Astrocyte of the cerebellum (primary cell): ENCODE measurements at regions not wholly inside any gene's neighbourhood (a gene's known extent, or its start where the extent isn't known, plus 50 kb on each side); places are given as distances from the start of the nearest gene placed in this dataset.

Experiments used
- DNase-seq: peaks from one replicate; pipeline ENCODE4 v3.0.0-alpha.2; 2011; ENCODE audit warnings: low read depth
- H3K4me3 ChIP-seq: 2 replicates; pipeline ENCODE4 v1.5.1; 2011; ENCODE audit warnings: mild to moderate bottlenecking, low read depth, low read length, moderate library complexity
- in situ Hi-C: cut with HindIII; loops from 2 replicates; pipeline ENCODE4 v1.10.0; 2017; ENCODE audit warnings: low sequenced_read_pairs
- TF ChIP-seq, protein P1 (sequence below): IDR thresholded peaks from 2 replicates; pipeline ENCODE4 v1.5.1; 2012; ENCODE audit warnings: low read length, low read depth, moderate library complexity, mild to moderate bottlenecking; ENCODE audit errors: missing control alignments

DNA sequence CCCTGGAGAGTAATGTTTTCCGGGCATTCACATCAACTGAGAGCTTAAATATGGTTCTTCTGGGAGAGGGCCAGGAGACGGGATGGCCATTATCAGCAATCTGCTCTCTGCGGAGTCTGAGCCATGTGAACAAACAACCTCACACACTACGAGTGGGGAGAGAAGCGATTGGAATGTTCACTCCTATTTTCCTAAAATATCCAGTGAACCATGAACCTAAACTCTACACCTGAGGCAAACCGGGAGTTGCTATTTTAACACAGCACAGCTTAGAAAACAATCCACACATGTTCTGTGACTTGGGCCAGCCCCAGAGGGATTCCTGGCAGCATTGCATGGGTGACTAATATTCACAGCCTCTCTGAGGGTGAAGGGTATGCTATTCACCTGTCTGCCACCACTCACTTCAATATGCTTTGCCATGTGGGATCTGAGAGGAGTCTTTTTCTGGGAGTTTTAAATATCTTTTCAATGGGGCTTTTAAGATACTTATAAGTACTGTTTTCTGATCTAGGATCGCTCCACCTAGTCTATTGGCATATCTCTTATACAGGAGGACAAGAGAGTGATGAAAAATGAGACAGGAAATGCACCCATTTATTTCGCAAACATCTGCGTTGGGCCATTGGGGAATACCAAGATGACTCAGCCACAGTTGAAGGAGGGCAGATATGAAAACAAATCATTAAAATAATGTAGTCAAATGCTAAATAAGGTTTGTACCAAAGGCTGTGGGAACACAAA, 72.6 kb upstream of the SERP2 start:
- no peak overlapping the region for H3K4me3 ChIP-seq
- no peak for DNase-seq
- in situ Hi-C loops: no loop called here
- TF ChIP-seq, protein P1, sequence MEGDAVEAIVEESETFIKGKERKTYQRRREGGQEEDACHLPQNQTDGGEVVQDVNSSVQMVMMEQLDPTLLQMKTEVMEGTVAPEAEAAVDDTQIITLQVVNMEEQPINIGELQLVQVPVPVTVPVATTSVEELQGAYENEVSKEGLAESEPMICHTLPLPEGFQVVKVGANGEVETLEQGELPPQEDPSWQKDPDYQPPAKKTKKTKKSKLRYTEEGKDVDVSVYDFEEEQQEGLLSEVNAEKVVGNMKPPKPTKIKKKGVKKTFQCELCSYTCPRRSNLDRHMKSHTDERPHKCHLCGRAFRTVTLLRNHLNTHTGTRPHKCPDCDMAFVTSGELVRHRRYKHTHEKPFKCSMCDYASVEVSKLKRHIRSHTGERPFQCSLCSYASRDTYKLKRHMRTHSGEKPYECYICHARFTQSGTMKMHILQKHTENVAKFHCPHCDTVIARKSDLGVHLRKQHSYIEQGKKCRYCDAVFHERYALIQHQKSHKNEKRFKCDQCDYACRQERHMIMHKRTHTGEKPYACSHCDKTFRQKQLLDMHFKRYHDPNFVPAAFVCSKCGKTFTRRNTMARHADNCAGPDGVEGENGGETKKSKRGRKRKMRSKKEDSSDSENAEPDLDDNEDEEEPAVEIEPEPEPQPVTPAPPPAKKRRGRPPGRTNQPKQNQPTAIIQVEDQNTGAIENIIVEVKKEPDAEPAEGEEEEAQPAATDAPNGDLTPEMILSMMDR: no peak

DNA sequence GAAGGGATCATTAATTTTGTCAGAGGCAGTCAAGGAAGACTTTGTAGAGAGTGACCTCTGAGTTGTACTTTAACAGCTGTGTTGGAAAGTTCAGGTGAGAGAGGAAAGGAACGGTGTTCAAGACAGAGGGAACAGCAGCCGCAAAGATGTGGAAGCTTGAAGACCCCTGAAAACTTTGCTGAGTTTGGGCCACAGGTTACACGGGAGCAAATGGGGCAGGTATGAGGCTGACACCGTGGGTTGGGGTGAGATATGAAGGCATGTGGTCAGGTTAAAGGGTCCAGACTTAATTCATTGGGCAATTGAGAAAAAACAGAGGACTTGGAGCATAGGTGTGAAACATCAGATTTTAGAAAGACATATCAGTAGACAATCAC, 72.0 kb upstream of the SERP2 start:
- no peak overlapping the region for H3K4me3 ChIP-seq
- in situ Hi-C loops: no loop called here
- TF ChIP-seq, protein P1: no peak
- no peak for DNase-seq

DNA sequence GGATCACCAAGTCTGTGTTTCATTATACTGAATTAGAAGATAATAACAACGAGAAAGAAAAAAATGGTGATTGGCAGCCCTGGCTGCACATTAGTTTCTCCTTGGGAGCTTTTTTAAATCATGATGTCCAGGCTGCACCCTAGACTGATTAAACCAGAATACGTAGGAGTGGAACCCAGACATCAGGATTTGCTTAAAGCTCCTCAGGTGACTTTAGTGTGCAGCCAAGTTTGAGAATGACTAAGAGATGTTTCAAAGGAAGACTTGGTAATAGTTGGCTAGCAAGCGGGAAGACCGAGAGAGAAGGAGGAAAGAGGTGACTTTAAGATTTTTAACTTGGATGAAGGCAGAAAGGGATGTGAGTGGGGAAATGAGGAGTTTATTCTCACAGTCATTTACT, 71.4 kb upstream of the SERP2 start:
- TF ChIP-seq, protein P1: no peak
- no peak overlapping the region for H3K4me3 ChIP-seq
- DNase-seq: no peak
- in situ Hi-C loops: no loop called here

DNA sequence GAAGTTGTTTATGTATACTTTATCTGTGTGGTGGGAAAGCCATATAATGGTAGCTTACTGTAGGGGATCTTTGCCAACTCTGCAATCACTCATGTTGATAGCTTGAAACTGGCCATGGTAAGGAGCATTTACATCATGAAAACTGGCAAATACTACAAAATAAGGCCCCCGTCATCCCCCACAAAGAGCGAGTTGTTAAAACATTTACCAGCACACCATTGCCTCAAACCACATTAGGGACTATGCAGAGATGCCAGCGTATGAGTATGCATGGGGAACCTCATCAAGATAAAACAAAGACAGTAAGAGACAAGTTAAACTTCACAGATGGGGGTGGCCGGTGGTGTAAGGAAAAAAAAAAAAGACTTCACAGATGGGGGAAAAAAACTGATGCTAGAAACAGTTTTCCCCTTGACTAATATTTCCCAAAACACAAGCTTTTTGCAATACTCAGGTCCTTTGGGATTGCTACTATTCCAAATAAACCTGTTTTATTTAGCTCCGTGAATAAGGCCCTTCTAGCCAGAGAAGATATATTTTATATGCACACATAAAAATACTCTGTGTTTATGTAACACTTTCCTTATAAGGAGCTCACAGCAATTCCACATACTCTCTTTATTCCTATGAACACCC, 70.6 kb upstream of the SERP2 start:
- TF ChIP-seq, protein P1: no peak
- in situ Hi-C loops: no loop called here
- H3K4me3 ChIP-seq: no peak overlapping the region
- DNase-seq: no peak

DNA sequence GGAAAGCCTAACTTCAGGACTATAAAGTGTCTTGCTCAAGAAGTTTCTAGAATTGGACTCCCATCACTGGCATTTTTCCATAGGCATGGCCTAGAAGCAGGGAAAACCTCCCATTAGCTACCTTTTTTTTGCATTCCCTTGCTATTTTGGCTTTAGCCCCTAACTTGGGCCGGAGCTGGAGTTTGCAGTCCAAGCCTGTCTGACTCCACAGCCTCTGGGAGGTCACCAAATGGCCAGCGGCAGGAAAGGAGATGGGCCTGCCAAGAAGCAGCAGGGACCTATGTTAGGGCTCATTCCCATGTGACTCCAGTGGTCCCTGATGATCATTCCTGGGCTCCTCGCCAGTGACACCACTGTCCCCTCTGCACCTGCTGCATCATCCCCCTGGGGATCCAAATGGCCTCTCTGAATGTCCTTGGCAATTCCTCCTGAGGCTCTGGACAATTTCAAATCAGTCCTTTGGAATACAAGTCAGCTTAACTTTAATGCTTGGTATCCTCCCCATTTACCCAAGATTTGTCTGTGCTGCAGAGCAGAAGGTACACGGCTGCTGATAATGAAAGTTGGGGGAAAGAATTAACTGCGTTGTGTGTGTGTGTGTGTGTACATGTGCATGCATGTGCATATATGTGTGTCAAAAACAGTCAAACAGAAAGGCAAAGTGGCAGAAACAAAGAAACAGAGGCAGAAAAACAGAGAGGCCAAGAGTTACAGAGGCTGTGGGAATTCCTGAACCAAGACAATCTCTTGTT, 69.8 kb upstream of the SERP2 start:
- in situ Hi-C loops: no loop called here
- TF ChIP-seq, protein P1: no peak
- H3K4me3 ChIP-seq: no peak overlapping the region
- no peak for DNase-seq

DNA sequence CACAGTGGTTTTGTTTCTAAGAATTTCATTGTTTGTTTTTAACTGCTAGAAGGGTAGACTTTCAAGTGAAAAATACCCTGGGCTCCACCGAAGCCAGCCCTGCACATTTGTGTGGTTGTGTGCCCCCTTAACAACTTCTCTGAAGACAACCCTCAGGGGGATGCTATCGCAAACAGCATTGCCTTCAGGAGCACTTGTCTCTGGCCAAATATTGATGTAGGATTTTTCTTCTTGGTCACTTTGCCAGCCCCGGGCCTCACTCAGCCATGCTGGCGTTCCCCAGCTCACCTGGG, 69.2 kb upstream of the SERP2 start:
- DNase-seq: no peak
- H3K4me3 ChIP-seq: no peak overlapping the region
- TF ChIP-seq, protein P1: no peak
- in situ Hi-C loops: no loop called here
